Activated naive CD8-positive, alpha-beta T cell treated with anti-CD3 and anti-CD28 coated beads, Interleukin-2, amount 10 ng/mL, durations not matched to agents 7 days and 5 days (primary cell): ENCODE measurements at regions not wholly inside any gene's neighbourhood (a gene's known extent, or its start where the extent isn't known, plus 50 kb on each side); places are given as distances from the start of the nearest gene placed in this dataset.

Experiments used
- ATAC-seq: fragments of 150-1000 bp; cut with Tn5 transposase; one replicate; pipeline ENCODE4 v1.10.0; 2021; ENCODE audit warnings: low read depth, moderate library complexity
- POLR2A ChIA-PET: fragments of 350-600 bp; sonication (Branson Sonifier 250); formaldehyde crosslinking; loops from one replicate; lab custom pipeline; 2021; ENCODE audit warnings: antibody characterized with exemption; lab: Charles Lee
- DNase-seq: peaks from one replicate; pipeline ENCODE4 v3.0.0; 2021
- H3K27ac Mint-ChIP-seq: one replicate; pipeline ENCODE4 v1.8.0; 2022; ENCODE audit warnings: mild to moderate bottlenecking, mixed read lengths
- H3K27me3 Mint-ChIP-seq: one replicate; pipeline ENCODE4 v1.8.0; 2022; ENCODE audit warnings: mild to moderate bottlenecking, moderate library complexity, mixed read lengths
- H3K36me3 Mint-ChIP-seq: one replicate; pipeline ENCODE4 v1.8.0; 2021; ENCODE audit warnings: mild to moderate bottlenecking, mixed read lengths
- H3K4me1 Mint-ChIP-seq: one replicate; pipeline ENCODE4 v1.8.0; 2021; ENCODE audit warnings: mixed read lengths
- H3K4me3 Mint-ChIP-seq: one replicate; pipeline ENCODE4 v1.8.0; 2022; ENCODE audit warnings: mild to moderate bottlenecking, moderate library complexity, mixed read lengths
- H3K9me3 Mint-ChIP-seq: one replicate; pipeline ENCODE4 v1.8.0; 2021; ENCODE audit warnings: mixed read lengths

DNA sequence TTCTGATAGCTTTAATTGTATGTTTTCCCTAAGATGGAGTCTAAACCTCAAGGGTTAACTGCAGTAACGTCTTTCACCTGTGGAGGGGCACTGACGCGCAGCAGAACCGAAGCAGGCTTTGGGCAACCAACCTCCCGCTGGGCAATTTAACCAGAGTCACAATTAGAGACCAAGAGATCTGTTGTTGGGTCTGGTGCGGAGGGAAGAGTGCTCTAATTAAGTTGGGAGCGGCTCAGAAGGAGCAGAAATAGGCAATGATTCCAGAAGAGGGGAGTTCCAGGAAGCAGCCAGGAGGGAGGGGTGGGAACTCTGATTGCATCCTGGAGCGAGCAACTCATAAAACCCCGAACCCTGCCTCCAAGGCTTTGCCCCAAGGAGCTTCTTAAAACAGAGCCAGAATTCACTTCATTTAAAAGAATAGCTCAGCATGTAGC, 245.8 kb downstream of the PAX3 start:
- H3K4me3 Mint-ChIP-seq = no peak overlapping the region
- DNase-seq (no peak), ATAC-seq (no peak)
- no peak overlapping the region for H3K27ac Mint-ChIP-seq
- H3K27me3 Mint-ChIP-seq = peaks cover 12% of the 10 kb centered on the region
- POLR2A ChIA-PET = no interaction called here
- no peaks in the 10 kb centered on the region for H3K9me3 Mint-ChIP-seq
- no peaks in the 10 kb centered on the region for H3K4me1 Mint-ChIP-seq
- no peaks in the 10 kb centered on the region for H3K36me3 Mint-ChIP-seq

DNA sequence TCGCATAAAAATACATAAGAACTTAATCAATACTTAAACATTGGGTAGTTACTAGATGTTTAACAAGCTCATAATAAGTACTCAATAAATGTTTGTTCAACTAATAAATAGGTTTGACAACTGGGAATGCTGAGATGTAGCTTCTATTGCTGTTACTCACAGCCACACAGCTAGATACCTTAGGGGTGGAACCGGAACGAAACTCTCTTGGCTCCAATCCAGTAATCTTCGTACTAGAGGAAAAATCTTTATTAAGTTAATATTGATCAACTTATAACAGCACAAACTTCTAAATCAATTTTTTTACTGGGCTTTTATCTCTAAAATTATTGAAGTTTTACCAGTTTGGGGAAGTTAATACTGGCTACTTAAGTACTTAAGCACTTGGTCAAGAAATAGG, 247.8 kb downstream of the PAX3 start:
- Mint-ChIP-seq H3K4me1 (no peaks in the 10 kb centered on the region), H3K27me3 (peaks cover 12% of the 10 kb centered on the region), H3K4me3 (no peak overlapping the region), H3K27ac (no peak overlapping the region), H3K9me3 (no peaks in the 10 kb centered on the region), H3K36me3 (no peaks in the 10 kb centered on the region)
- POLR2A ChIA-PET = no interaction called here
- no peak for DNase-seq
- ATAC-seq = no peak

DNA sequence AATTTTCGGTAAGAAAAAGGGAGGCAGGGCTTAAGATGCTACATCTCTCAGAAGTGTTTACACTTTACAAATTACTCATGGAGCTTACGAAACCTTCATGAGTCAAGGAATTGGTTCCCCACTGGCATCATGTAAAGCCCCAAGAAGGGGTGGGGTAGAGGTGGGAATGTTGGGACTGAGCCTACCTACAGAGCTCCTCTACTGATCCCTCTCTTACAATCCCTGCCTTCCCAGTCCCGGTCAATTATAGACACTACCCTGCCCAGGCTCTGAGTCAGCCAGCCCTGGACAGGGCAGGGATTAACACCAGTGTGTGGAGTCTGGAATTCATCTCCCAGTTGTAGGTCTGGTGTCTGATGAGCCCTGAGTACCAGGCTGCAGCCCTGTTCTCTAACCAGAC, 248.9 kb downstream of the PAX3 start:
- Mint-ChIP-seq H3K27me3 (peaks cover 12% of the 10 kb centered on the region), H3K4me1 (no peaks in the 10 kb centered on the region), H3K4me3 (no peak overlapping the region), H3K27ac (no peak overlapping the region), H3K9me3 (no peaks in the 10 kb centered on the region), H3K36me3 (no peaks in the 10 kb centered on the region)
- DNase-seq = no peak
- POLR2A ChIA-PET = no interaction called here
- no peak for ATAC-seq

DNA sequence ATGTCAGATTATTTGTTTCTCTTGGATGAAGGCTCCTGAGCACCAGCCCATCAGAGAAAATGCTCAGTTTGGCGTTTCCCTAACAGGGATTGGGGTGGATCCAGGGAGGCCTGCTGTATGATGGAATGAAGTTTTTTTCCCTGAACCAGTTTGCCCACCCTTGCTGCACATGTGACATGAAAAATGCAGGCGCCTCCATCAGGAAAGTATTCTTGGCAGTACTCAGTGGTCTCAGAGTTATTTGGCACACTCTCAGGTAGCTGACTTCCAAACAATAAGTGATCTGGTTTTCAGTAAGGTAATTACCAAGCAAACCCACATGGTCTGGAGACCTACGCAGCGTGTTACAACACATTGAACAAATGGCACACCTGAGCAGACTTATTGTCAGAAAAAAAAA, 254.9 kb downstream of the PAX3 start:
- ATAC-seq (no peak), DNase-seq (no peak)
- Mint-ChIP-seq H3K9me3 (no peaks in the 10 kb centered on the region), H3K4me1 (no peaks in the 10 kb centered on the region), H3K27ac (no peak overlapping the region), H3K27me3 (no peaks in the 10 kb centered on the region), H3K4me3 (no peak overlapping the region), H3K36me3 (no peaks in the 10 kb centered on the region)
- POLR2A ChIA-PET = no interaction called here

GRCh38 chr2:222042666-222043065, 256.1 kb downstream of the PAX3 start:
- Mint-ChIP-seq H3K36me3 (no peaks in the 10 kb centered on the region), H3K27me3 (no peaks in the 10 kb centered on the region), H3K27ac (no peak overlapping the region), H3K4me3 (no peak overlapping the region), H3K4me1 (no peaks in the 10 kb centered on the region), H3K9me3 (no peaks in the 10 kb centered on the region)
- ATAC-seq (no peak), DNase-seq (no peak)
- POLR2A ChIA-PET = no interaction called here

GRCh38 chr2:222040333-222040732, 258.5 kb downstream of the PAX3 start:
- no peaks in the 10 kb centered on the region for H3K36me3 Mint-ChIP-seq
- no peak overlapping the region for H3K4me3 Mint-ChIP-seq
- ATAC-seq (no peak), DNase-seq (no peak)
- H3K27ac Mint-ChIP-seq = no peak overlapping the region
- POLR2A ChIA-PET = no interaction called here
- no peaks in the 10 kb centered on the region for H3K27me3 Mint-ChIP-seq
- H3K9me3 Mint-ChIP-seq = no peaks in the 10 kb centered on the region
- no peaks in the 10 kb centered on the region for H3K4me1 Mint-ChIP-seq

DNA sequence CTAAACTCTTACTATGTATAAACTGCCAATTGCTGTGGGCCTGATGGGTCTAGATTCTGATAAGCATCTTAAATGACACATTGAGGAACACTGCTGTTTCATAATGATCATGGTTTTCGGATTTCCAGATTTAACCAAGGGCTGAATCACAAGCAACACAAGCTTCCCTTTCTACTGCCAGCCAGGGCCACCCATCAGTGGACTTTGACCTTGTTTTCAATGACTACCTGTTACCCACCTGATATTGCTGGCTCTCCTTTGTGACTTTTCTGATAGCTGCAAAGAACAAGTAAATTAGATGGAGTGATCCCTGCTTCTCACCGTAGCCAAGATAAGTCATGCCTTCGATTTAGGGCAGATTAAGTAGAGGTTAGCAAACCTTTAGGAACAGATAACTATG, 259.0 kb downstream of the PAX3 start:
- H3K9me3 Mint-ChIP-seq = no peaks in the 10 kb centered on the region

DNA sequence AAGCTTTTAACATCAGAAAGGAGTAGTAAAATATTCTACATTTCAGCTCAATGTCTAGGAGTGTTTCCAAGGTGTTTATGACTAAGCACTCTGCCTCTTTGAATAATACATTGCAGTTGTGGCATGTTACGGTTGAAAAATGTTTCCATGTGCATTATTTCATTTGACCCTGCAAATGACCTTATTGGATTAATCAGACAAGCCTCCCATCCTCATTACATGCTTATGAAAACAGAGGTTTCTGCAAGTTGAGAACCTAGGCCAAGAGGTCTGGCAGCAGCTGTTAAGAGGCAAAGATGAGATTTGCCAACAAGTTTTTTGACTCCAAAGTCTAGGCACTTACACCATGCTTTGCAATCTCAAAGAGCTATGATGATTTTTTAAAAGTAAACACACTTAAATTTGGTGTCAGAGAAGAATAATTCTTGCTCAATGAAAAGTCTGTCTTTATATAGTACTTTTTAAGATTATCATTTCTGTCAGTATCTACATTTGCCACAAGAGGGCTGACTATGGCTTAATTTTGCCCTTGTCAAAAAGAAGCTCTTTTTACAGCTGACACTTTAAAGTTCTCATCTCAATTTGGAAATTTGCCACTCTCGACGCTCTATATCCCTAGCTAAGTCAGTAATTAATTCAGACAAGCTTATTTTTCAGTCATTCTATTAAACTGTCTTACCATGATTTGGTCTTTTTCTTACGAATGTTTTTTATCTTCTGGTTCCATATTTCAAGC, 260.6 kb downstream of the PAX3 start:
- POLR2A ChIA-PET = no interaction called here
- Mint-ChIP-seq H3K36me3 (no peaks in the 10 kb centered on the region), H3K9me3 (no peaks in the 10 kb centered on the region), H3K4me3 (no peak overlapping the region), H3K4me1 (no peaks in the 10 kb centered on the region), H3K27ac (no peak overlapping the region), H3K27me3 (no peaks in the 10 kb centered on the region)
- ATAC-seq = no peak
- no peak for DNase-seq

More for the DNA sequence above, 259.0 kb downstream of the PAX3 start:
- DNase-seq (no peak), ATAC-seq (no peak)
- Mint-ChIP-seq H3K36me3 (no peaks in the 10 kb centered on the region), H3K27ac (no peak overlapping the region), H3K27me3 (no peaks in the 10 kb centered on the region), H3K4me1 (no peaks in the 10 kb centered on the region), H3K4me3 (no peak overlapping the region)
- POLR2A ChIA-PET = no interaction called here

DNA sequence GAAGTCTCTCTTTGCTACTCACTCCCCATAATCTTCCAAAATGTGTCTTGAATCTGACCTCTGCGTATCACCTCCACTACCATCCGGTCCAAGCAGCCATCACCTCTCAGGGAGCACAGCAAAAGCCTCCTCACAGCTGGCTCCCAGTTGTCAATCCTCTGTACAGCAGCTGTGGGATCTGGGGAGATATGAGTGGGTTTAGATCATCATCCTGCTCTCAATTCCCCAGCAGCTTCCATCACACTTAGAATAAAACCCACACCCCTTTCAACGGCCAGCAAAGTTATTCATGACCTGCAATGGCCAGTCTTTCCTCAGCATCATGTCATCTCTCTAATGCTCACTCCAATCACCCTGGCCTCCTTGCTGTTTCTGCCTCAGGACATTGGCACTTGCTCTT, 261.6 kb downstream of the PAX3 start:
- no peaks in the 10 kb centered on the region for H3K36me3 Mint-ChIP-seq

DNA sequence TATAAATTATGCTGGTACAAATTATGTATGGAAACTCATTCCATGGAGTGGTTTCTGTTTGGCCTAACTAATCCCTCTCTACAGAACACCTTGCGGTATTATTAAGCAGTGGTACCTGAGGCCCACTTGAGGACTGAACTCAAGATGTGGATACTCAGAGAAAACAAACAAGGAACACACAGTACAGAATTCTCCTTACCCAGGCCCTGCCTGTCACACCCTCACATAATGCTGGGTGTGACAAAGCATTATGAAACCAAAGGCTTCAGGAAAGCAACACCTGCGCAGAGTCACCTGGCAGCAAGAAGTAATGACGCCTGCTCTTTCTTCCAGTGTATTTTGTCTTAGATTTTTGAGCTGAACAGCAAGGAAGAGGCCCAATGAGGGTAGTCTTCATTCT, 264.7 kb downstream of the PAX3 start:
- H3K36me3 Mint-ChIP-seq = no peaks in the 10 kb centered on the region
- no peak overlapping the region for H3K4me3 Mint-ChIP-seq
- no peak for ATAC-seq
- POLR2A ChIA-PET = no interaction called here
- H3K4me1 Mint-ChIP-seq = no peaks in the 10 kb centered on the region
- no peak for DNase-seq
- no peak overlapping the region for H3K27ac Mint-ChIP-seq
- no peaks in the 10 kb centered on the region for H3K9me3 Mint-ChIP-seq
- H3K27me3 Mint-ChIP-seq = no peaks in the 10 kb centered on the region

More for the DNA sequence above, 261.6 kb downstream of the PAX3 start:
- Mint-ChIP-seq H3K4me3 (no peak overlapping the region), H3K4me1 (no peaks in the 10 kb centered on the region), H3K9me3 (no peaks in the 10 kb centered on the region), H3K27ac (no peak overlapping the region), H3K27me3 (no peaks in the 10 kb centered on the region)
- DNase-seq (no peak), ATAC-seq (no peak)
- POLR2A ChIA-PET = no interaction called here

DNA sequence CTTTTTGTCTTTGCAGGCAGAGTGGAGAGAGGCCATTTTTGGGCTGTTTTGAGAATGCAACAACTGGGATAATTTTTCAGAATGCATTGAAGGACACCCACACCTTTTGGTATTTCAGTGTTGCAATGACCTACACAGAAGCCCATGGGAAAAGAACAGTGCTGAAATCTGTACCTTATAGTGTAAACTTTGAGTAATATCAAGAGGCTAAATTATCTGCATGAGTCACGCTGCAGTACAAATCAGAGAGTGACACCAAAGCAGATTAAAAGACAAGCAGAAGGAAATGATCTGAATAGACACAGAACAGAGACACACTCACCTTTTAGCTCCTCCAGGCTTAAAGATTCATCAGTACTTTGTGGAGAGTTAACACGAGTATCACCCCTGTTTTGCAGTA, 265.3 kb downstream of the PAX3 start:
- no peaks in the 10 kb centered on the region for H3K4me1 Mint-ChIP-seq
- ATAC-seq = no peak
- no peaks in the 10 kb centered on the region for H3K9me3 Mint-ChIP-seq
- no peak overlapping the region for H3K4me3 Mint-ChIP-seq
- POLR2A ChIA-PET = no interaction called here
- H3K27ac Mint-ChIP-seq = no peak overlapping the region
- no peak for DNase-seq
- H3K27me3 Mint-ChIP-seq = no peaks in the 10 kb centered on the region
- H3K36me3 Mint-ChIP-seq = no peaks in the 10 kb centered on the region

DNA sequence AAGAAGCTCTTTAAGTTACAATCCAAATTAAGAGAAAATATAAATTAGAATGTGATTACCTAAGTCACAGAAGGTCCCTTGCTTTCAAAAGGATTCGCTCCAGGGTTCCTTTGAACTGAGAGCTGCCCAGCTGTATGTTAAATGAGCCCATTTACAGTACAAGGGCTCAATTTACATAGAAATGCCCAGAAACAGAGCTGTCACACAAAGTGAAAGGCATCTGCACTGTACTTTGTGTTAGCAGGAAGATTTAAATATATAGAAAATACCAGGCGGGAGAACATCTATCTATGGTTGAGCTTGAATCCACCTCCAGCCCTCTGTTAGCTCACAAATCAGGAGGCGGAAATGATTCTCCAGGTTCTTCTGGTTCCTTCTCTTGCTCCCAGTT, 272.9 kb downstream of the PAX3 start:
- no peak for ATAC-seq
- Mint-ChIP-seq H3K4me3 (no peak overlapping the region), H3K27ac (no peak overlapping the region), H3K36me3 (no peaks in the 10 kb centered on the region), H3K9me3 (no peaks in the 10 kb centered on the region), H3K4me1 (no peaks in the 10 kb centered on the region), H3K27me3 (peaks cover 2% of the 10 kb centered on the region)
- POLR2A ChIA-PET = no interaction called here
- DNase-seq = no peak

DNA sequence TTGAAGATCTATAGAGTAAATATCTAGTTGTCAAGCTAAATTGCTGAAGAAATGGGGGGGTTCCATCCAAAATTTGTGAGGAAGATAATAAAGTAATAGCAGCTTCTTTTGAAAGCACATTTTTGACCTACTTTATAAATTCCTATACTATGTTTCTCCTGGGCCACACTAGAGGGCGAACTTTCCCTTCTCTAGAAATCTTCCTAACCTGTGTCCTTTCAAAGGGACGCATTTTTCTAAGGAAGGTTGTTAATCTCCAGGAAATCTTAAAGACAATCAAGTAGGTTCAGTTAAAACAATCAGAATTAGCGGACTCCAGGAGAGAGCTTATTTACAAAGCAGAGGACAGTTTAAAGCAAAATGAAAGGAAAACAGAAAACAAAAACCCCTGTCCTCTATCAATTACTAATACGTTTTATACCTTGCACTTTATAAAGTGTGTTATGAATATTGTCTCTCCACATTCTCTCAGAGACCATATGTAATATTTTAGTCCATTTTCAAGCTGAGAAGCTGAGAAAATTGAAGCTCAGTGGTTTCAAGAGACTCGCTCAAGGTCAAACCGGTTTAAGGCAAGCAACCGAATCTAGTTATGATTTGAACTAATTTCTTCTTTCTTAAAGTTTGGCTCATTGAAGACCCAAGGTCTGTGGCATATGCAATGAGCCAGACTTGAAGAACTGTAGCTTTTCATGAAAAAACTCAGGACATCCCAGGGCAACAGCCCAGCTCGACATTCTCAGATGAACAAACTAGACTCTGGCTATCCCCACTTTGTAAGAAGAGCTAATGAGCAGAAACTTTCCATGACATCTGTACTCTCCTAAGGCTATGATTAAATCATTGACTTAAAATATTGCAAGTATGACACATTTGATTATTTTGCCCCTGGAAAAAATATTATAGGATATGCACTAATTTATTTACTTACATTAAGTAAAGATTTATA, 273.6 kb downstream of the PAX3 start:
- no peaks in the 10 kb centered on the region for H3K4me1 Mint-ChIP-seq
- no peaks in the 10 kb centered on the region for H3K9me3 Mint-ChIP-seq
- ATAC-seq = no peak
- POLR2A ChIA-PET = no interaction called here
- DNase-seq = no peak
- no peak overlapping the region for H3K4me3 Mint-ChIP-seq
- H3K27ac Mint-ChIP-seq = no peak overlapping the region
- peaks cover 2% of the 10 kb centered on the region for H3K27me3 Mint-ChIP-seq
- H3K36me3 Mint-ChIP-seq = no peaks in the 10 kb centered on the region
